ENCODE measurements at regions not wholly inside any gene's neighbourhood (a gene's known extent, or its start where the extent isn't known, plus 50 kb on each side); places are given as distances from the start of the nearest gene placed in this dataset.
"Not testable (repeated sequence)": the region's sequence is repeated elsewhere in the genome, so short reads cannot be mapped to it uniquely, and the experiment has no call there.

- ATAC-seq; H3K4me1 ChIP-seq (ENCODE audit: control insufficient read depth, insufficient read depth, low read length); H3K27ac ChIP-seq (ENCODE audit: low read length); H3K27me3 ChIP-seq (ENCODE audit: control insufficient read depth, insufficient read depth, low read length); CTCF ChIA-PET; H3K36me3 ChIP-seq (ENCODE audit: control insufficient read depth, insufficient read depth, low read length); BruUV-seq (replicated peaks); H3K9me3 ChIP-seq (ENCODE audit: control insufficient read depth, insufficient read depth, low read depth, low read length); POLR2A ChIA-PET; intact Hi-C loops (cut with micrococcal nuclease; ENCODE audit: unreplicated experiment); H3K4me3 ChIP-seq (ENCODE audit: low read depth in 2 of 2, low read length in 2 of 2); in situ Hi-C loops (cut with HindIII; ENCODE audit: low pct_unique_long_range_greater_than_20kb, low sequenced_read_pairs); DNase-seq (ENCODE audit: low read depth, low spot score): not testable (repeated sequence)
Observed at GRCh38 chr2:186182366-186182765, 303.7 kb upstream of the ZC3H15 start.

- POLR2A ChIA-PET: no interaction called here
- ATAC-seq (no peak), DNase-seq (ENCODE audit: low read depth, low spot score) (no peak)
- no TSS peak for BruUV-seq (replicated peaks)
- intact Hi-C loops (cut with micrococcal nuclease; ENCODE audit: unreplicated experiment) (no loop called here), in situ Hi-C loops (cut with HindIII; ENCODE audit: low pct_unique_long_range_greater_than_20kb, low sequenced_read_pairs) (no loop called here)
- Histone ChIP-seq H3K4me1 (ENCODE audit: control insufficient read depth, insufficient read depth, low read length) (no peaks in the 10 kb centered on the region), H3K27ac (ENCODE audit: low read length) (no peak overlapping the region), H3K9me3 (ENCODE audit: control insufficient read depth, insufficient read depth, low read depth, low read length) (no peaks in the 10 kb centered on the region), H3K27me3 (ENCODE audit: control insufficient read depth, insufficient read depth, low read length) (no peaks in the 10 kb centered on the region), H3K4me3 (ENCODE audit: low read depth in 2 of 2, low read length in 2 of 2) (no peak overlapping the region), H3K36me3 (ENCODE audit: control insufficient read depth, insufficient read depth, low read length) (no peaks in the 10 kb centered on the region)
- no peak for TF ChIP-seq POLR2AphosphoS5 (IDR thresholded peaks at IDR 0.05; ENCODE audit: low read depth, low read length)
- CTCF ChIA-PET: no interaction called here
Observed at GRCh38 chr2:186183406-186183805, 302.7 kb upstream of the ZC3H15 start.

DNA sequence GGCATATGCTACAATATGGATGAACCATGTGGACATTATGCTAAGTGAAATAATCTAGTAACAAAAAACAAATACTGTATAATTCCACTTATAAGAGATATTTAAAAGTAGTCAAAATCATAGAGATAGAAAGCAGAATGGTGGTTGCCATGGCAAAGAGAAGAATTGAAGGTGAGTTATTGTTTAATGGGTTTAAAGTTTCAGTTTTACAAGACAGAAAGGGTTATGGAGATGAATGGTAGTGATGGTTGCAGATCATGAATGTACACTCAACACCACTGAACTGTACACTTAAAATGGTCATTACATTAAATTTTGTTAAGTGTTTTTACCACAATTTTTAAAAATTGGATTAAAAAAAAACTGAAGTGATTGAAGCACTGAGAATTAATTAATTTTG lies 298.2 kb upstream of the ZC3H15 start:
- Histone ChIP-seq H3K36me3 (ENCODE audit: control insufficient read depth, insufficient read depth, low read length) (no peaks in the 10 kb centered on the region), H3K4me3 (ENCODE audit: low read depth in 2 of 2, low read length in 2 of 2) (no peak overlapping the region), H3K9me3 (ENCODE audit: control insufficient read depth, insufficient read depth, low read depth, low read length) (no peaks in the 10 kb centered on the region), H3K4me1 (ENCODE audit: control insufficient read depth, insufficient read depth, low read length) (no peaks in the 10 kb centered on the region), H3K27me3 (ENCODE audit: control insufficient read depth, insufficient read depth, low read length) (no peaks in the 10 kb centered on the region), H3K27ac (ENCODE audit: low read length) (no peak overlapping the region)
- no TSS peak for BruUV-seq (replicated peaks)
- CTCF ChIA-PET: no interaction called here
- no peak for TF ChIP-seq REST (IDR thresholded peaks at IDR 0.05; ENCODE audit: insufficient read depth in 1 of 2, low read depth in 2 of 2, low read length in 1 of 2)
- no peak for TF ChIP-seq SIN3A (IDR thresholded peaks at IDR 0.05; ENCODE audit: borderline replicate concordance, insufficient read depth, low read depth, low read length)
- no peak for TF ChIP-seq POLR2AphosphoS5 (IDR thresholded peaks at IDR 0.05; ENCODE audit: low read depth, low read length)
- TF ChIP-seq TCF7L2 (IDR thresholded peaks at IDR 0.05; ENCODE audit: low read depth, low read length): no peak
- TF ChIP-seq, protein P1, sequence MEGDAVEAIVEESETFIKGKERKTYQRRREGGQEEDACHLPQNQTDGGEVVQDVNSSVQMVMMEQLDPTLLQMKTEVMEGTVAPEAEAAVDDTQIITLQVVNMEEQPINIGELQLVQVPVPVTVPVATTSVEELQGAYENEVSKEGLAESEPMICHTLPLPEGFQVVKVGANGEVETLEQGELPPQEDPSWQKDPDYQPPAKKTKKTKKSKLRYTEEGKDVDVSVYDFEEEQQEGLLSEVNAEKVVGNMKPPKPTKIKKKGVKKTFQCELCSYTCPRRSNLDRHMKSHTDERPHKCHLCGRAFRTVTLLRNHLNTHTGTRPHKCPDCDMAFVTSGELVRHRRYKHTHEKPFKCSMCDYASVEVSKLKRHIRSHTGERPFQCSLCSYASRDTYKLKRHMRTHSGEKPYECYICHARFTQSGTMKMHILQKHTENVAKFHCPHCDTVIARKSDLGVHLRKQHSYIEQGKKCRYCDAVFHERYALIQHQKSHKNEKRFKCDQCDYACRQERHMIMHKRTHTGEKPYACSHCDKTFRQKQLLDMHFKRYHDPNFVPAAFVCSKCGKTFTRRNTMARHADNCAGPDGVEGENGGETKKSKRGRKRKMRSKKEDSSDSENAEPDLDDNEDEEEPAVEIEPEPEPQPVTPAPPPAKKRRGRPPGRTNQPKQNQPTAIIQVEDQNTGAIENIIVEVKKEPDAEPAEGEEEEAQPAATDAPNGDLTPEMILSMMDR (IDR thresholded peaks at IDR 0.05): no peak
- POLR2A ChIA-PET: no interaction called here
- intact Hi-C loops (cut with micrococcal nuclease; ENCODE audit: unreplicated experiment) (no loop called here), in situ Hi-C loops (cut with HindIII; ENCODE audit: low pct_unique_long_range_greater_than_20kb, low sequenced_read_pairs) (no loop called here)
- ATAC-seq: no peak
- DNase-seq (ENCODE audit: low read depth, low spot score): no peak

Measured in Panc1 (cell line).